ENCODE measurements at regions not wholly inside any gene's neighbourhood (a gene's known extent, or its start where the extent isn't known, plus 50 kb on each side); places are given as distances from the start of the nearest gene placed in this dataset.

DNA sequence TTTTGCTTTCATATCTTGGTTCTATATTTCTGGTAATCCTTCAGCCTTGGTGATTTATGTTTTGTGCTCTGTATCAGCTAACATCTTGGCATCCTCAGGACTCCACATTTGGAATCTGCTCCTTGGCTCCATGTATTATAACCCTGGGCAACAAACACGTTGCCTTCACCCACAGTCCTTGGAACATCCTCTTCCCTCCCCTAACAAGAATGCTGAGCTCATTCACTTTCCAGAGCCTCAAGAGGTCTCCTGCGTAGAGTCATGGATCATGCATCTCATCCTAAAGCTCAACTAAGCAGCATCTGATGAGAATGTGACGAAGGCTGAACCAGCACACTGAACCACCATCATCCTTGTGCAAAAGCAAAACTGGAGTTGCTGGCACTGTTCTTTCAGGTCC, 60.5 kb upstream of the C1GALT1C1 start:
- TF ChIP-seq, protein P1, sequence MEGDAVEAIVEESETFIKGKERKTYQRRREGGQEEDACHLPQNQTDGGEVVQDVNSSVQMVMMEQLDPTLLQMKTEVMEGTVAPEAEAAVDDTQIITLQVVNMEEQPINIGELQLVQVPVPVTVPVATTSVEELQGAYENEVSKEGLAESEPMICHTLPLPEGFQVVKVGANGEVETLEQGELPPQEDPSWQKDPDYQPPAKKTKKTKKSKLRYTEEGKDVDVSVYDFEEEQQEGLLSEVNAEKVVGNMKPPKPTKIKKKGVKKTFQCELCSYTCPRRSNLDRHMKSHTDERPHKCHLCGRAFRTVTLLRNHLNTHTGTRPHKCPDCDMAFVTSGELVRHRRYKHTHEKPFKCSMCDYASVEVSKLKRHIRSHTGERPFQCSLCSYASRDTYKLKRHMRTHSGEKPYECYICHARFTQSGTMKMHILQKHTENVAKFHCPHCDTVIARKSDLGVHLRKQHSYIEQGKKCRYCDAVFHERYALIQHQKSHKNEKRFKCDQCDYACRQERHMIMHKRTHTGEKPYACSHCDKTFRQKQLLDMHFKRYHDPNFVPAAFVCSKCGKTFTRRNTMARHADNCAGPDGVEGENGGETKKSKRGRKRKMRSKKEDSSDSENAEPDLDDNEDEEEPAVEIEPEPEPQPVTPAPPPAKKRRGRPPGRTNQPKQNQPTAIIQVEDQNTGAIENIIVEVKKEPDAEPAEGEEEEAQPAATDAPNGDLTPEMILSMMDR (IDR thresholded peaks at IDR 0.05): no peak
- no peak for TF ChIP-seq POLR2A (IDR thresholded peaks at IDR 0.05)
